NCI-H1417 (cell line): ENCODE measurements at regions not wholly inside any gene's neighbourhood (a gene's known extent, or its start where the extent isn't known, plus 50 kb on each side); places are given as distances from the start of the nearest gene placed in this dataset.
"Not testable (repeated sequence)": the region's sequence is repeated elsewhere in the genome, so short reads cannot be mapped to it uniquely, and the experiment has no call there.

Experiments used
- DNase-seq, 3 experiments: peaks; one replicate each; lab custom pipeline; 2025; lab: John Stamatoyannopoulos, UW

DNA sequence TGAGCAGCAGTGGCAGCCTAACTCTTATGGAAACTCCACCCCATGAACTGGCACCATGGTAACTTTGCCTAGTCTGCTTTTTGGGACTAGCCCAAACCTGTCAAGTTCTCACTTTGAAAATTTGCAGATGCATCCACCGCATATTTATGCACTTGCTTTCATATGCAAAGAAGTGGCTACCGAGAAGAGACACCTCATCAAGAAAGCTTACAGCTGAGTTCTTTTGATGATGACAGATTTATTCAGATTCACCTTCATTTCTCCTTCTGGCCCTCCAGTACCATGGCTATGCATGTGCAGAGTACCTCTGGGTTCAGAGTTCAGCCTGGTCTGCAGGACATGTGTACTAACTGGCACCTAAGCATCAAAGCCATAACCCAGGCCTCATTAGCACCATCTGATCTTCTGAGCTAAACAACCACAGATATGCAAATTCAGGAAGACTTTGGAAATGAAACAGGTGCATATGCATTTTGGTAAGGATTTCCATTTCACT is 154.3 kb upstream of the TENT5A start:
- DNase-seq = no peak

DNA sequence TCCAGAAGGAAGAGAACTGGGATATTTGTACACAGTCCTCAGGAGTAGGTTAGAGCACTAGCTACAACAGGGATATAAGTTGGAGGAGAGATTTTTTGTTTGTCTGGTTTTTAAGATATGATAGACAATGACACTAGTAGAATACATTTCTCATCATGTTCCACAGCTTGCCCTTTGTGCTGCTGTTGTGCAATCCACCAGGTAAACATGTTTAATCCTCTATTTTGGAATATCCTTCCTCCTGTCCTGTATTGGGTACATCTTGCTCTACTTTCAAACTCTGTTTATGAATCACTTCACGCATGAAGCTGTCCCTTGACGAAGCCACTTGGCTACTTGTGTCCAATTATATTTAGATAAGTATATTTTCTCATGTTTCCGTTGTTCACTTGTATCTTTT is 153.6 kb upstream of the TENT5A start:
- no peak for DNase-seq

DNA sequence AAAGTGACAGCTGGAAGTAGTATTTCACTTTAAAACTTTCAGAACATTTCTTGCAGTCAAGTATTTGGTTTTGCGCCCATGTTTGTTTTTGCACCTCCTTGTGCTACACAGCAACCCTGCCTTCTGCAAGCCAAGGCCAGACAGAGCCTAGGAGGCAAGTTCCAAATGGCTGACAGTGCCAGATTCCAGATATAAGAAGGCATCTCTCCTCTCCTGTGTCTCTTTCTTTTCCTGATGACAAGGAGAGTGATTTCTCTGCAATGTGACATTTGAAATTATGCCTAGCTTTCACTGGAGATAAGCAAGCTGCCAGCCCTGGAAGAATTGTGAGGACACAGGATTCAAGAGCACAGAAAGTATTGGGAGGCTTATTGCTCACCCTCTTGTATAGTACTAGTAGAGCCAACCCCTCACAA is 149.1 kb upstream of the TENT5A start:
- no peak for DNase-seq

DNA sequence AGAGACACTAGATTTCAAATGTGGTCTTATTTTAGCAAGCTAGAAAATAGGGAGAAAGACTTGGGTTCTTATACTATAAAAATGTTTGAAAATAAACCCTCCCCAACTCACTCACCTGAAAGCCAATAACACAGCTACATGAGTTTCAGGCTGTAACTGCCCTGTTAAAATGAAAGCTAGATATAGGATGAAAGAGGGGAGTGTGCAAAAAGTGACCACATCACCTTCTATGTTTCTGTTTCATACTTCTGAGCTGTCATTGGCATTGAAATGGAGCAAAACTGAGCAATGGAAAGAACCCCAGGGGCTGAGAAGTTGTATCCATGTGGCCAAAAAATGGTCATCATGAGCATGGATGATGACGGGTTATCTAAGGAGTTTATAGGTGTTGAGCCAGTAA is 148.1 kb upstream of the TENT5A start:
- DNase-seq = no peak

DNA sequence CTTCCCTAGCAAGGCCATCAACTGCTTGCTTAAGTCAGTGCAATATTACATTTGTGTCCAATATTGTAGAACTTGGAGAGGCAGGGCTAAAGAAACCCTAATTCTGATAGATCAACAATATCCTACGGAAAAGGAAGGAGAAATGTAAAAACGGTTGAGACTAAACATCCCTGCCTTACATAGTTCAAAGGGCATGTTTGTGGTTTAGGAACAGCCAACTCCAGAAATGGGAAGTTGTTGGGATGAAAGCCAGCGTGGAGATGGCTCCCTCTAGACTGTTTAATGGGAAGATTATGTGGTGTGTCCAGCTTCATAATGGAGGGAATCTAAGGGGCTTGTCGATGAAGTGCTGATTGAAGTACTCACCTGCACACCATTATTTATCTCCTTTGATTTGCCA is 145.3 kb upstream of the TENT5A start:
- no peak for DNase-seq

DNA sequence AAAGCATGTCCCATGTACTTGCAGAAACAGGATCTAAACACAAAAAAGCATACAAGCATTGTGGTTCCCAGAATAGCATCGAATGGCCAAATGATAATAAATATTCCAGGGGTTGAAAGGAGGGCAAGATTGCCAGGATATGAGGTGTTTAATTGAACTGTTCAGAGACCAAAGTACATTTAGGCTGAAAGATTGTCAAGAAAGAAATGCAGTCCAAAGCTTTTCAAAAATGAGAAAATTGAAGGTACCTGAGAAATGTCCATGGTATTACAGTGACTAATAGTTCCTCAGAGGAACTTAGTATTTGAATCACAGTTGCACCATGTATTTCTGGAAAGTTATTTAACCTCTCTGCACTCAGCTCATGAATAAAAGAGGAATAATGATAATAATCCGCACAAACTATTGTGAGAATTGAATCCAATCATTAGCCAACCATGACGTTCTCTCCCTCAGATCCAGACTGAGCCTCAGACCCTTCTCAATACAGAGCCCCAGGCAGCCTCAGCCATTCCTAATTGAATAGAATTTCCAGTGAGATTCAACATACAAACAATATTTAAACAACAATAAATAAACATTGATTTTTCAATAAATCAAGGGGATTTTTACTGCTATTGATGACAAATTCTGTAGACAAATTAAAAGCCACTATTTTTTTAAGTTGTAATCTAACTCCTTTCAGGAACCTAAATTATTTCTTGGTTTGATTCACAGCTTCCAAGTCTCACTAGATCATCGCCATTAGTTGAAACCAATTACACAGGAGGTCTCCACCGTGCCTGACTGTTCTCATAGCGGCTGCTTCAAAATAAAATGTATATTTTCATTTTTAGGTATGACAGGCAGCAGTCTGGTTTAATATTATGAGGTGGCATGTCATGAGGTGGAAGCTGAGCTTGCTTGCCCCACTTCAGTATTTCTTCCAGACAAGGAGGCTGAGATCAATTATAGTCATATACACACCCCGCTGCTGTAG is 144.3 kb upstream of the TENT5A start:
- DNase-seq = no peak

DNA sequence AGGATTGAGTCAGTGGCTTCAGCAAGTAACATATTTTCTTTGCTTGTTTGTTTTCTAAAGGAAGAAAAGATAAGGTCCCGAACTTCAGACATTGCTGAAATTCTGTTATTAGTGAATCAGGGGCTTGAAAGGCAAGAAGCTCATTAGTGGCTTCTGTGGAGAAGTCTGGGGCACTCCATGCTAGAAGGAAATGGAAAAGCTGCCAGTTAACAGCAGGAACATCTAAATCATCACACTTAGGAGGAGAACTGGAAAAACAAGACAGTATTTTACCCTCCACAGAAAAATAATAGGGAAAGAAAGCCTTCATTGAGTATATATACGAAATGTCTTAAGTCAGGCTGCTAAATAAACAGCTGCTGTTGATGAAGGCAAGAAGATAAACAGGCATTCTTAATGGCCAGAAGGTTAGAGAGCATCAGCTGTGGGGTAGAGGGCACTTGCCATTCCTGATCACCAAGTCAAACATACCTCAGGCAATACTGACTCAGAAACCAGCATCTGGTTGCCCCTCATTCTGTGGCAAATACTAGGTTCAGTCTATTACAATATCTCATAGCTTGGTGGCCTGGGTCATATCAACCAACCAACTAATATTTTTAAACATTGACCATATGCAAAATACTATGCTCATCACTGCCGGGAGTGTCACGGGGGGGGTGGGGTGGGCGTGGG is 143.2 kb upstream of the TENT5A start:
- no peak for DNase-seq

DNA sequence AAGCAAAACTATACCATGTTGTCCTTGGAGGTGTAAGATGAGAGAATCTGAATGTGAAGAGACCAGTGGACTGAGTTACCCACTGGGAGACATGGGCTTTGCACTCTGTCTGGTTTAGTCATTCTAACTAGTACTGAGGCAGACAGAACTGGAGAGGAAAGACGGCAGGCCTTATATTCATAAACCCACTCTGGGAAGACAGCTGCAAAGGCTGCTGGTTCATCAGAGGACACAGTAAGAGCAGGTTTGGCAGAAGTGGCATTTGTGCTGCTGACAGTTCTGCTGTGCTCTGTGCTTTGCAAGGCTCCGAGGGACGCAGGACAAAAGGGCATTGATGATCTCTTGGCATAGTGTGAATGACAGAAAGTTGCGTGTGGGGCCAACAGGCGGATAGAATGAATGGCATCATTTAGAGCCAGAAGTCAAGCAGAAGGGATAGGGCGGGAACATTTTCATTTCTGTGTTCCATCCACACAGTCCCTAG is 142.3 kb upstream of the TENT5A start:
- DNase-seq = no peak

DNA sequence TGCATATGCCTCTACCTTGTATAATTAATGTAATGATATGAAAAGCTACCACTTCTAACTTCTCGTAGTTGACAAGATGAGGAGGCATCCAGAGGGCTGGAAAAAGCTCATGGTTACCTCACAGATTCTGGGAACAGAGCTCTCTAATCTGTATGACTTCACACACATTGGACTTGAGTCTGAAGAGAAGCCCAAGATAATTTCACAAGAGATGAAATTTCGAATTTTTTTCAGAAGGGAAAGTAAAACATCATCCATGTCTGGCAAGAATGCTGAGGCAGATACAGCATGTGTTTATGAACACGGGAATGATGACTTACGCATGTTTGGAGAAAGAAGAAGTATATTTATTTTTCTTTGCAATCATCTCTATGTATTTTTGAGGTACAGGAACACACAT is 141.8 kb upstream of the TENT5A start:
- no peak for DNase-seq

DNA sequence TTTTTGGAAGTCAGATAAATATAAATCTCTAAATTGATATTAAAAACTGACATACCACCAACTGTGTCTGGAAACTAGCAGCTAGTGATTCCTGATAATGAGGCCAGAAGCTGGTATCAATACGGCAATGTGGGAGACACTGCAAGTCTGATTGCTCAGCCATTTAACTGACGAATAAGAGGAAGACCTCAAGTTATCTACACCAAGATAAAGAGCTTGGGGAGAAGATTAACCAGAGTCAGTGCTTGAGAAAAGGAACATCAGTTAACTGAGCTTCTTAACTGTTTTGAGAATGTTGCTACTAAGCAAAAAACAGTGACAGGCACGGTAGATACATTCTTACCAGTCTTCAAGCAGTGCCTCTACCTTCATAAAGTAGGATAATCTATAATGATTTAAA is 140.4 kb upstream of the TENT5A start:
- no peak for DNase-seq

DNA sequence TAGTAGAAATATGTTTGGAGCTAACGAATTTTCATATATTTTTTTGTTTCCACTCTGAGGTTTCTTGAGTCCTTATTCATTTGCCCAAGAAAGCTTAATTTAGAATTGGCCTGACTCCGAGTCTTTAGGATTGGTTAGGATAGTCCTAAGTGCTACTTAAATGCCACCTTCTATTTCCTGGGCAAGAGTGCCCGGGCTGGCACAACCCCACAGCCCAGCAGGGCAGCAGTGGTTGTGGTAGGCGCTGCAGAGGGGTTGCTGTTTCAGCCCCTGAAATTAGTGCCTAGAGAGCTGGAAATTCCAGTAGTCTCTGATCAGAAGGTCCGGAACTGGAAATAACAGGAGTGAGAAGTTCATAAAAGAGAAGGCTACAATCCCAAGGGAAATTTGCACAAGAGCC is 139.4 kb upstream of the TENT5A start:
- DNase-seq = no peak

DNA sequence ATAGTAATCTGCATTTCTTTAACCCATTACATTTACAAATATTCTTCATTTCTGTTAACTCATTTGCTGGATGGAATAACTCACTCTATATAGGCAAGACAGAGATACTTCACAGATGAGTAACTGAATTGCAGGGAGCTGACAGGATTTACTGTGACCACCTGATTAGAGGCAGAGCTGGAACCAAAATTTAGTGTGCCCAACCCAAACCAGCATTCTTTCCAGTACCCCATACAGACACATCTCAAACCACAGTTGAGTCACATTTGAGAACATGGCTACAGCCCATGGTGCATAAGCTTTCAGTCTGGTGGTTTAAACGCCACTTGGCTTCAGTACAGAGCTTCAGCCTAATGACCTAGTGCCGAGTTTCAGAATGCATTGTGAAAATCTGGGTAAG is 138.4 kb upstream of the TENT5A start:
- DNase-seq = no peak

DNA sequence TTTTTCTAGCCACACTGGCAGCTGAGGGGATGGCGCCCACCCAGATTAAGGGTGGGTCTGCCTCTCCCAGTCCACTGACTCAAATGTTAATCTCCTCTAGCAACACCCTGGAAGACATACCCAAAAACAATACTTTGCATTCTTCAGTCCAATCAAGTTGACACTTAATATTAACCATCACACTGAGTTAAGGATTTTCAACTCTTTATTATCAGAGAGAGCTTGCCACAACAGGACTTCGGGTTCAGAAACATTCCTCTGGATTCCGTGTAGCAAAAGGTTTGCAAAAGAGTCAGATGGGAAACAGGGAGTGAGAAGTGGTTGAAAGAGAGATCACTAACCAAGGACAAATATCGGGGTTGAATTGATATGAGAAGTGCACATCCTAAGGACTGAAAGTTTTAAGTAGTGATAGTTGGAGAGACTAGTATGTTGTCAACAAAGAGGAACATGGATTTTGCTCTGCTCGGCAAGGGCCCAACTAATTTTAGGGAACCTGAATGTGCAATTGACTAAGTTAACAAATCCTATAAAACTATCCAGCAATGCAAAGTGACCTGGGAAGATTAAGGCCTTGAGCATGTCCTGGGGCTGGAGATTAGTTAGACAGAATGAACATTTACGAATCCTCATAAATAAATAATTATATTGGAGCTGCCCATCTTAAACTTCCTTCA is 137.0 kb upstream of the TENT5A start:
- DNase-seq = no peak

DNA sequence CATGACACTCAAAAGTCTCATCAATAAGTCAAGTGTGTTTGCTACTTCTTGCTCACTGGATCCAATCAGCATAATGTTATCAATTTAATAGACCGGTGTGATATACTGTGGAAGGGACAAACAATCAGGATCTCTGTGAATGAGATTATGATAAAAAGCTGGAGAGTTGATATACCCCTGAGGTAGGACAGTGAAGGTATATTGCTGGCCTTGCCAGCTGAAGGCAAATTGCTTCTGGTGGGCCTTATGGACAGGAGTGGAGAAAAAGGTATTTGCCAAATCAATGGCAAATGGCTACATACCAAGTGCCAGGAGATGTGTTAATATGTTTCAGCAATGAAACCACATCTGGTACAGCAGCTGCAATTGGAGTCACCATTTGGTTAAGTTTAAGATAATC is 134.4 kb upstream of the TENT5A start:
- not testable (repeated sequence) for DNase-seq

DNA sequence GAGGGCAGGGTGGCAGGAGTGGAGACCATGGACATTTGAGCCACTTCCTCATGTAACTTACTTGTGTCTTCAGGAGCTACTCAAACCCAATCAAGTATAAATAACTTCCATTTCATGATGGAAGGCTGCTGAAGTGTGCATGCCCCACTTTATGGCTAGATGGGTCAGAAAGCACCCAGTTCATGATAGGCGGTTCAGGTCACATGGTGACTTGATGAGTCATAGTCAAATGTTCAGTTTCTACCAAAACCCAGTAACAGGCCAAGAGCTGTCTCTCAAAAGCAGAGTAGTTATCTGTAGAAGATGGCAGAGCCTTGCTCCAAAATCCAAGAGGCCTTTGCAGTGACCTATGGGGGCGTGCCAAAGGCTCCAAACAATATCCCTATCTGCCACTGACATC is 133.7 kb upstream of the TENT5A start:
- DNase-seq = no peak

DNA sequence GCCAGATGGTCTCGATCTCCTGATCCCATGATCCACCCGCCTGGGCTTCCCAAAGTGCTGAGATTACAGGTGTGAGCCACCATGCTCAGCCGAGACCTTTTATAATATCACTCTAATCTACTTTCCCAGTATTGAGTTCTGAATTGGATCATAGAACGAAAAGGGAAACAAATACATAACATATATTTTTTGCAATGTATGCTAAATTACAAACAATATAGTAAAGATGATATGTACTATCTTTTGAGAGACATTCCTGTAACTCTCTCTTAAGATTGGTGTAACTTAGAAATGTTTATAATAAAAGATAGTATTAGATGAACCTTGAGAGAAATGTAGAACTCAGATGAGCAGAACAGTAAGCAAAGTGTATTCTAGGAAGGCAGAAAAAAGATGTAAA is 129.2 kb upstream of the TENT5A start:
- DNase-seq = no peak

DNA sequence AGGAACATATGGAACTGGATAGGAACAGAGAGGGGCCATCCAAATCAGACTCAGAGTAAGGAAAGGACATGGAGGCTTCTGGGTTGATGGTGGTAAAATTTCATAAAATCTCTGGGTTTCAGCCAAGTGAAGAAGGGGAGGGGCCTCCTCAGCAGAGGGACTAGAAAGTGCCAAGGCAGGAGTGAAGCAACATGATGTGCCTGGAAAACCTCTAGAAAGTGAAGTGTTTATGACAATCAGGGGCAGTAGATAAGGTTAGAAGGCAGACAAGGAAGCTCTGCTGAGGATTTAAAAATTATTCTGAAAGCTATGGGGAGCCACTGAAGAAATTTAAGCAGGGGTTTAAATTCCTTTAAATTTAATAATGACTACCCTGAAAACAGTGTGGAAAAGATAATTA is 126.0 kb upstream of the TENT5A start:
- DNase-seq = no peak

DNA sequence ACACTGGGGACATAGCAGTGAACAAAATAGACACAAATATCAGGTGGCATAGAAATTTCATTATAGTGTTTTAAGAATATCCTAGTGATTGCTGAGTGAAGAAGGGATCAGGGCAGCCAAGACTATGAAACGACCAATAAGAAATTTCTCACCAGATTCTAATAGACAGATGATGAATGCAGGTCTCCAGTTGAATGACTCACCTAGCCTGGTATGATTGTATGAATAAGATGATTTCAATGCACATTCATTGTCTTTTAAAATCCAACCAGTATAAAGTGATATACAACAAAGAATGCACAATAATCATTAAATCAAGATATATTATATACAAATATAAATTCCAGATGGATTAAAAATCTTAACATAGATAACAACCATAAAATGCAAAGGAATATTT is 124.5 kb upstream of the TENT5A start:
- DNase-seq = no peak

DNA sequence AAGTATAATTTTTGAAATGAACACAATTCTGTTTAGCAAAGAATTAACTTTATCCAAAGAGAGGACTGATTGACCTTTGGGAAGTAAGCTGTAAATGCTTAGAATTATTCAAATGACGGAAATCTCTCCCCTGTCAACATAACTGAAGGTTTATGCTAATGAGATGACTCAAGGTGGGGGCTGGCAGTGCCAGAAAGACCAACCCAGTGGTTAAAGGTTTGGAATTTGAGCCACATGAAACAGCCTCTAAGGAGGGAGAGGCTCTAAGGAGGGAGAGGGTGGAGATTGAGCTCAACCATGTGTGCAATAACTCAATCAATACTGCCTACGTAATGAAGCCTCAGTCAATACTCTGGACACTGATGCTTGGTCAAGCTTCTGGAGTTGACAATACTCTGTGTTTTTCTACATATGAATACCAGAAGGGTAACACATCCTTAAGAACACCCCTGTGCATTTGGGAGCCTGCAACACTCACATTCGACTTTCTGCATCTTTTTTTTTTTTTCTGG is 123.4 kb upstream of the TENT5A start:
- no peak for DNase-seq

DNA sequence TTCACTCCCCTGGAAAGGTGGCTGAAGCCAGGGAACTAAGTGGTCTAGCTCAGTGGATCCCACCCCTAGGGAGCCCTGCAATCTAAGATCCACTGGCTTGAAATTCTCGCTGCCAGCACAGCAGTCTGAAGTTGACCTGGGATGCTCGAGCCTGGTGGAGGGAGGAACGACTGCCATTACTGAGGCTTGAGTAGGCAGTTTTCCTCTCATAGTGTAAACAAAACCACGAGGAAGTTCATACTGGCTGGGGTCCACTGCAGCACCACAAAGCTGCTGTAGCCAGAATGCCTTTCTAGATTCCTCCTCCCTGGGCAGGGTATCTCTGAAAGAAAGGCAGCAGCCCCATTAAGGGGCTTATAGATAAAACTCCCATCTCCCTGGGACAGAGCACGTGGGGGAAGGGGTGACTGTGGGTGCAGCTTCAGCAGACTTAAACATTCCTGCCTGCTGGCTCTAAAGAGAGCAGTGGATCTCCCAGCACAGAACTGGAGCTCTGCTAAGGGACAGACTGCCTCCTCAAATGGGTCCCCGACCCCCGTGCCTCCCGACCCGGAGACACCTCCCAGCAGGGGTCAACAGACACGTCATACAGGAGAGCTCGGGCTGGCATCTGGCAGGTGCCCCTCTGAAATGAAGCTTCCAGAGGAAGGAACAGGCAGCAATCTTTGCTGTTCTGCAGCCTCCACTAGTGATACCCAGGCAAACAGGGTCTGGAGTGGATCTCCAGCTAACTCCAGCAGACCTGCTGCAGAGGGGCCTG is 117.4 kb upstream of the TENT5A start:
- DNase-seq = not testable (repeated sequence)

DNA sequence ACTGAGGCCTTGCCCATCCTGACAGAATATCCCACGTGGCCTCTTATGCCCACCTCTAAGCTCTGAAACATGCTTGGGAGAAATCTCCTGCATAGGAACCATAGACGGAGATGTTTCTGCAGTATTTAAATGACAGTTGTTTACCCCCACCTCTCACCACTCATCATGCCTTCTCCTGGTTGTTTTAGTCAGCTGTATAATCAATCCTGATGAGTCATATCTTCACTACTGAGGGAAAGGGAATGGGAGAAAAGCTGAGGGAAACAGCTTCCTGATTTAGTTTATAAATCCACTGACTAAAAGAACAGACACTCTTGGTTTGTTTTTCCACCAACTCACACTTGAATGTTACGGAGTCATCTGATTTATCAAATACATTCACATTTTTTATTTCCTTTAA is 113.2 kb upstream of the TENT5A start:
- peak in 1 of 3 experiments; percentile 6 for DNase-seq
